Activated T-helper 2 cell treated with anti-CD3 and anti-CD28 coated beads, Interferon-gamma antibody, Interleukin-2, Interleukin-4, amounts not matched to agents 10 μg/mL and 5 μg/mL and 100 μg/mL, durations not matched to agents 14 hours and 24 hours and 36 hours (primary cell): ENCODE measurements at regions not wholly inside any gene's neighbourhood (a gene's known extent, or its start where the extent isn't known, plus 50 kb on each side); places are given as distances from the start of the nearest gene placed in this dataset.

Source experiments
- DNase-seq: peaks from one replicate; pipeline ENCODE4 v3.0.0; 2021; ENCODE audit warnings: low spot score
- H3K27ac Mint-ChIP-seq: one replicate; pipeline ENCODE4 v1.8.0; 2021; ENCODE audit warnings: mixed read lengths
- H3K27me3 Mint-ChIP-seq: one replicate; pipeline ENCODE4 v1.8.0; 2021; ENCODE audit warnings: low read depth, mixed read lengths
- H3K36me3 Mint-ChIP-seq: one replicate; pipeline ENCODE4 v1.8.0; 2021; ENCODE audit warnings: low read depth, mixed read lengths
- H3K4me1 Mint-ChIP-seq: one replicate; pipeline ENCODE4 v1.8.0; 2021; ENCODE audit warnings: low read depth, mixed read lengths
- H3K4me3 Mint-ChIP-seq: one replicate; pipeline ENCODE4 v1.8.0; 2021; ENCODE audit warnings: low read depth, mild to moderate bottlenecking, moderate library complexity, mixed read lengths
- H3K9me3 Mint-ChIP-seq: one replicate; pipeline ENCODE4 v1.8.0; 2021; ENCODE audit warnings: mixed read lengths
- intact Hi-C: fragments of 100-400 bp; cut with micrococcal nuclease; formaldehyde crosslinking; loops from one replicate; pipeline ENCODE4 v1.15.1; 2023

- Mint-ChIP-seq H3K27me3 (no peaks in the 10 kb centered on the region), H3K9me3 (no peaks in the 10 kb centered on the region), H3K4me1 (no peaks in the 10 kb centered on the region), H3K27ac (no peak overlapping the region), H3K36me3 (no peaks in the 10 kb centered on the region), H3K4me3 (no peak overlapping the region)
- intact Hi-C loops, result no loop called here
- DNase-seq, result no peak
Measured at GRCh38 chr12:33323823-33324222, 115.8 kb downstream of the SYT10 start.

- DNase-seq, result no peak
- intact Hi-C loops, result no loop called here
- H3K36me3 Mint-ChIP-seq, result no peaks in the 10 kb centered on the region
- no peak overlapping the region for H3K27ac Mint-ChIP-seq
- H3K4me3 Mint-ChIP-seq, result no peak overlapping the region
- H3K4me1 Mint-ChIP-seq, result no peaks in the 10 kb centered on the region
- no peaks in the 10 kb centered on the region for H3K9me3 Mint-ChIP-seq
- no peaks in the 10 kb centered on the region for H3K27me3 Mint-ChIP-seq
Measured at GRCh38 chr12:33322519-33322918, 117.1 kb downstream of the SYT10 start.

GRCh38 chr12:33317746-33318145 lies 121.9 kb downstream of the SYT10 start:
- no peaks in the 10 kb centered on the region for H3K27me3 Mint-ChIP-seq
- no peak overlapping the region for H3K4me3 Mint-ChIP-seq

GRCh38 chr12:33314223-33314622 lies 125.4 kb downstream of the SYT10 start:
- Mint-ChIP-seq H3K9me3 (peaks cover 3% of the 10 kb centered on the region), H3K4me1 (no peaks in the 10 kb centered on the region), H3K4me3 (no peak overlapping the region), H3K36me3 (no peaks in the 10 kb centered on the region), H3K27ac (no peak overlapping the region), H3K27me3 (no peaks in the 10 kb centered on the region)
- intact Hi-C loops, result no loop called here
- DNase-seq, result no peak

More at GRCh38 chr12:33317746-33318145, 121.9 kb downstream of the SYT10 start:
- peaks cover 3% of the 10 kb centered on the region for H3K9me3 Mint-ChIP-seq
- no peak for DNase-seq
- no peak overlapping the region for H3K27ac Mint-ChIP-seq
- no peaks in the 10 kb centered on the region for H3K36me3 Mint-ChIP-seq
- H3K4me1 Mint-ChIP-seq, result no peaks in the 10 kb centered on the region
- intact Hi-C loops, result no loop called here

GRCh38 chr12:33313476-33313875 lies 126.1 kb downstream of the SYT10 start:
- no peaks in the 10 kb centered on the region for H3K4me1 Mint-ChIP-seq
- DNase-seq, result no peak
- H3K4me3 Mint-ChIP-seq, result no peak overlapping the region
- H3K27me3 Mint-ChIP-seq, result no peaks in the 10 kb centered on the region
- no peak overlapping the region for H3K27ac Mint-ChIP-seq
- H3K9me3 Mint-ChIP-seq, result peaks cover 3% of the 10 kb centered on the region
- H3K36me3 Mint-ChIP-seq, result no peaks in the 10 kb centered on the region
- intact Hi-C loops, result no loop called here

- no peak for DNase-seq
- Mint-ChIP-seq H3K4me1 (no peaks in the 10 kb centered on the region), H3K36me3 (no peaks in the 10 kb centered on the region), H3K27ac (no peak overlapping the region), H3K27me3 (no peaks in the 10 kb centered on the region), H3K9me3 (peaks cover 3% of the 10 kb centered on the region), H3K4me3 (no peak overlapping the region)
- intact Hi-C loops, result no loop called here
Measured at GRCh38 chr12:33310471-33310870, 129.1 kb downstream of the SYT10 start.

GRCh38 chr12:33304176-33304575 lies 135.4 kb downstream of the SYT10 start:
- no peaks in the 10 kb centered on the region for H3K27me3 Mint-ChIP-seq
- no peak overlapping the region for H3K27ac Mint-ChIP-seq
- intact Hi-C loops, result no loop called here
- no peak overlapping the region for H3K4me3 Mint-ChIP-seq
- no peaks in the 10 kb centered on the region for H3K4me1 Mint-ChIP-seq
- H3K9me3 Mint-ChIP-seq, result peaks cover 11% of the 10 kb centered on the region
- H3K36me3 Mint-ChIP-seq, result no peaks in the 10 kb centered on the region
- no peak for DNase-seq

GRCh38 chr12:33296529-33296928 lies 143.1 kb downstream of the SYT10 start:
- H3K4me3 Mint-ChIP-seq, result no peak overlapping the region
- DNase-seq, result no peak
- intact Hi-C loops, result no loop called here
- no peak overlapping the region for H3K27ac Mint-ChIP-seq
- H3K9me3 Mint-ChIP-seq, result peaks cover 22% of the 10 kb centered on the region
- no peaks in the 10 kb centered on the region for H3K36me3 Mint-ChIP-seq
- H3K4me1 Mint-ChIP-seq, result no peaks in the 10 kb centered on the region
- H3K27me3 Mint-ChIP-seq, result no peaks in the 10 kb centered on the region

- Mint-ChIP-seq H3K36me3 (no peaks in the 10 kb centered on the region), H3K27ac (no peak overlapping the region), H3K9me3 (peaks cover 3% of the 10 kb centered on the region), H3K4me3 (no peak overlapping the region), H3K4me1 (no peaks in the 10 kb centered on the region), H3K27me3 (no peaks in the 10 kb centered on the region)
- DNase-seq, result no peak
- intact Hi-C loops, result no loop called here
Measured at GRCh38 chr12:33290703-33291102, 148.9 kb downstream of the SYT10 start.

- no peak for DNase-seq
- H3K36me3 Mint-ChIP-seq, result no peaks in the 10 kb centered on the region
- no peaks in the 10 kb centered on the region for H3K4me1 Mint-ChIP-seq
- H3K9me3 Mint-ChIP-seq, result peaks cover 45% of the 10 kb centered on the region
- H3K27me3 Mint-ChIP-seq, result no peaks in the 10 kb centered on the region
- intact Hi-C loops, result no loop called here
- no peak overlapping the region for H3K4me3 Mint-ChIP-seq
- H3K27ac Mint-ChIP-seq, result no peak overlapping the region
Measured at GRCh38 chr12:33283054-33283453, 156.6 kb downstream of the SYT10 start.

- H3K27me3 Mint-ChIP-seq, result no peaks in the 10 kb centered on the region
- no peaks in the 10 kb centered on the region for H3K36me3 Mint-ChIP-seq
- no peaks in the 10 kb centered on the region for H3K4me1 Mint-ChIP-seq
- peaks cover 51% of the 10 kb centered on the region for H3K9me3 Mint-ChIP-seq
- no peak for DNase-seq
- no peak overlapping the region for H3K4me3 Mint-ChIP-seq
- no peak overlapping the region for H3K27ac Mint-ChIP-seq
- intact Hi-C loops, result no loop called here
Measured at GRCh38 chr12:33277376-33277775, 162.2 kb downstream of the SYT10 start.

GRCh38 chr12:33267641-33268040 lies 172.0 kb downstream of the SYT10 start:
- peaks cover 9% of the 10 kb centered on the region for H3K9me3 Mint-ChIP-seq
- no peaks in the 10 kb centered on the region for H3K4me1 Mint-ChIP-seq
- no peaks in the 10 kb centered on the region for H3K27me3 Mint-ChIP-seq
- no peak overlapping the region for H3K4me3 Mint-ChIP-seq
- H3K36me3 Mint-ChIP-seq, result no peaks in the 10 kb centered on the region
- DNase-seq, result no peak
- no peak overlapping the region for H3K27ac Mint-ChIP-seq
- intact Hi-C loops, result no loop called here

- Mint-ChIP-seq H3K4me1 (no peaks in the 10 kb centered on the region), H3K27me3 (no peaks in the 10 kb centered on the region), H3K27ac (no peak overlapping the region), H3K4me3 (no peak overlapping the region), H3K9me3 (peaks cover 5% of the 10 kb centered on the region), H3K36me3 (no peaks in the 10 kb centered on the region)
- no peak for DNase-seq
- intact Hi-C loops, result no loop called here
Measured at GRCh38 chr12:33265900-33266299, 173.7 kb downstream of the SYT10 start.

GRCh38 chr12:33265033-33265731 lies 174.4 kb downstream of the SYT10 start:
- peaks cover 5% of the 10 kb centered on the region for H3K9me3 Mint-ChIP-seq

More at GRCh38 chr12:33265033-33265731, 174.4 kb downstream of the SYT10 start:
- H3K27me3 Mint-ChIP-seq, result no peaks in the 10 kb centered on the region
- no peak overlapping the region for H3K27ac Mint-ChIP-seq
- no peak for DNase-seq
- no peaks in the 10 kb centered on the region for H3K4me1 Mint-ChIP-seq
- no peak overlapping the region for H3K4me3 Mint-ChIP-seq
- intact Hi-C loops, result no loop called here
- no peaks in the 10 kb centered on the region for H3K36me3 Mint-ChIP-seq
